ENCODE measurements at regions not wholly inside any gene's neighbourhood (a gene's known extent, or its start where the extent isn't known, plus 50 kb on each side); places are given as distances from the start of the nearest gene placed in this dataset.
"Not testable (repeated sequence)": the region's sequence is repeated elsewhere in the genome, so short reads cannot be mapped to it uniquely, and the experiment has no call there.

- no peak for DNase-seq
These were observed 116.6 kb upstream of the CACUL1 start for GRCh38 chr10:118871244-118871865.

- no peak for DNase-seq
These were observed 118.4 kb upstream of the CACUL1 start for GRCh38 chr10:118873091-118873737.

GRCh38 chr10:118873738-118874105, 119.0 kb upstream of the CACUL1 start:
- no peak for DNase-seq

GRCh38 chr10:118874171-118874570, 119.4 kb upstream of the CACUL1 start:
- no peak for DNase-seq

GRCh38 chr10:118875087-118875486, 120.3 kb upstream of the CACUL1 start:
- DNase-seq, result no peak

- DNase-seq, result no peak
These were observed 128.0 kb upstream of the CACUL1 start for GRCh38 chr10:118882741-118883140.

GRCh38 chr10:118892255-118892654, 137.3 kb upstream of the NANOS1 start:
- no peak for DNase-seq

GRCh38 chr10:118894891-118895290, 134.6 kb upstream of the NANOS1 start:
- not testable (repeated sequence) for DNase-seq

- DNase-seq, result no peak
These were observed 128.9 kb upstream of the NANOS1 start for GRCh38 chr10:118900617-118901016.

GRCh38 chr10:118901380-118901779, 128.1 kb upstream of the NANOS1 start:
- DNase-seq, result no peak

GRCh38 chr10:118901906-118902305, 127.6 kb upstream of the NANOS1 start:
- no peak for DNase-seq

- DNase-seq, result not testable (repeated sequence)
These were observed 126.9 kb upstream of the NANOS1 start for GRCh38 chr10:118902656-118903055.

GRCh38 chr10:118903251-118903650, 126.3 kb upstream of the NANOS1 start:
- no peak for DNase-seq

GRCh38 chr10:118903691-118904090, 125.8 kb upstream of the NANOS1 start:
- DNase-seq, result no peak

- DNase-seq, result no peak
These were observed 125.2 kb upstream of the NANOS1 start for GRCh38 chr10:118904286-118904685.

- no peak for DNase-seq
These were observed 122.5 kb upstream of the NANOS1 start for GRCh38 chr10:118907051-118907450.

GRCh38 chr10:118908557-118909256, 120.8 kb upstream of the NANOS1 start:
- DNase-seq, result no peak

- no peak for DNase-seq
These were observed 118.8 kb upstream of the NANOS1 start for GRCh38 chr10:118910702-118911101.

GRCh38 chr10:118911363-118911762, 118.2 kb upstream of the NANOS1 start:
- no peak for DNase-seq

GRCh38 chr10:118912961-118913600, 116.4 kb upstream of the NANOS1 start:
- no peak for DNase-seq

- no peak for DNase-seq
These were observed 115.7 kb upstream of the NANOS1 start for GRCh38 chr10:118913825-118914224.

GRCh38 chr10:118914629-118915028, 114.9 kb upstream of the NANOS1 start:
- no peak for DNase-seq

GRCh38 chr10:118915161-118915560, 114.4 kb upstream of the NANOS1 start:
- no peak for DNase-seq

- DNase-seq, result no peak
These were observed 112.7 kb upstream of the NANOS1 start for GRCh38 chr10:118916777-118917176.
